Neutrophil (primary cell): ENCODE measurements at regions not wholly inside any gene's neighbourhood (a gene's known extent, or its start where the extent isn't known, plus 50 kb on each side); places are given as distances from the start of the nearest gene placed in this dataset.

Source experiments
- H3K27ac ChIP-seq: fragments of 200-600 bp; sonication (generic); 2 replicates; pipeline ENCODE4 v1.5.1; 2016; ENCODE audit warnings: mild to moderate bottlenecking, moderate library complexity
- H3K27me3 ChIP-seq: fragments of 200-600 bp; sonication (generic); 2 replicates; pipeline ENCODE4 v1.6.0; 2016; ENCODE audit warnings: mild to moderate bottlenecking
- H3K36me3 ChIP-seq: fragments of 200-600 bp; sonication (generic); 2 replicates; pipeline ENCODE4 v1.5.1; 2017
- H3K4me1 ChIP-seq, 2 experiments: fragments of 200-600 bp in 1 of 2; sonication (generic) in 1 of 2; 1 replicate in 1 of 2; 2 replicates in 1 of 2; pipeline versions ENCODE4 v1.5.1 to v1.6.1; 2013 to 2016; ENCODE audit warnings: low read depth in 1 of 2, low read length in 1 of 2, mild to moderate bottlenecking in 1 of 2, moderate library complexity in 1 of 2; ENCODE audit not compliant: control insufficient read depth in 1 of 2, insufficient read depth in 1 of 2
- H3K4me3 ChIP-seq, 2 experiments: fragments of 200-600 bp in 1 of 2; sonication (generic) in 1 of 2; 1 replicate in 1 of 2; 2 replicates in 1 of 2; pipeline ENCODE4 v1.5.1; 2013 to 2016; ENCODE audit warnings: low read depth in 1 of 2, low read length in 1 of 2, mild to moderate bottlenecking in 1 of 2, moderate library complexity in 1 of 2
- H3K9me3 ChIP-seq: fragments of 200-600 bp; sonication (generic); 2 replicates; pipeline ENCODE4 v1.5.1; 2016
- TF ChIP-seq, protein P1 (sequence below): fragments of 200-600 bp; sonication (generic); IDR thresholded peaks from 2 replicates; pipeline ENCODE4 v1.5.1; 2016; ENCODE audit warnings: antibody characterized with exemption

DNA sequence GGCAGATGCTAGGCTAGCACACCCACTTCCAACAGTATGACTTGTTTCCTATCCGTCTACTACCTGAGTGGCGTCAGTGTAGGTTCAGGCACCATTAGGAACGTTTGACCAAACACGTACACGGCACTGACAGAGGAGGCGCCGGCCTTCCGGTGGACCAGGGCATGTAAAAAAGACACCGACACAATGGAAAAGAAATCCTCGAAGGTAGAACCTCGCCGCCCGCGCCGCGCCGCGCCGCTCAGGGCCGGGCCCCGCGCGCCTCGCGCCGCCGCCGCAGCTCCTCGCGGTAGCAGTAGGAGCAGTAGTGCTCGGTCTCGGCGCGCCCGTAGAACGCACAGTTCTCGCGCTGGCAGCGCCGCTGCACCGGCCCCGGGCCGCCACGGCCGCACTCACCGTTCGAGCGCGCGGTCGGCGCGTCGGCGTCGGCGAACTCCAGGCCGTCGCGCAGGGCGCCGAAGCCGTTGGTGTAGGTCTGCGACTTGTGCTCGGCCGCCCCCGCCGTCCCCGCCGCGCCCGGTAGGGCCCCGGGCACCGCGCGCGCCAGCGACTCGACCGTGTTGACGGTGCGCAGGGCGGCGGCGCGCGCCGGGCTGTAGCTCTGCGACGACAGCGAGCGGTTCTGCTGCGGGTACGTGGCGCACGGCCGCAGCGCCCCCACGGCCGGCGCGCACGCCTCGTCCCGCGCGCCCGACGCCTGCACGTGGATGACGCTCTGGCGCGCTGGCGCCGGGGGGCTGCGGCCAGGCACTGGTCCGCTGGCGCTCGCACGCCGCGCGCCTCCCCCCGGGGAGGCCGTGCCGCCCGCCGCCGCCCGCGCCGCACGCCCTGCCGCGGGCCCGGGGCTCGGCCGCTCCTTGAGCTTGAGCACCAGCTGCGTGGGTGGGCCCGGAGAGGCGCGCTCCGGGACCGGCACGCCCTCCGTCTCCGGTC is 156.7 kb downstream of the KLF13 start:
- Histone ChIP-seq H3K36me3 (no peaks in the 10 kb centered on the region), H3K4me1 (peaks cover 0 to 1% of the 10 kb centered on the region in 2 experiments), H3K9me3 (no peaks in the 10 kb centered on the region), H3K27ac (no peak overlapping the region), H3K4me3 (no peak overlapping the region), H3K27me3 (peaks cover 93% of the 10 kb centered on the region)
- TF ChIP-seq, protein P1, sequence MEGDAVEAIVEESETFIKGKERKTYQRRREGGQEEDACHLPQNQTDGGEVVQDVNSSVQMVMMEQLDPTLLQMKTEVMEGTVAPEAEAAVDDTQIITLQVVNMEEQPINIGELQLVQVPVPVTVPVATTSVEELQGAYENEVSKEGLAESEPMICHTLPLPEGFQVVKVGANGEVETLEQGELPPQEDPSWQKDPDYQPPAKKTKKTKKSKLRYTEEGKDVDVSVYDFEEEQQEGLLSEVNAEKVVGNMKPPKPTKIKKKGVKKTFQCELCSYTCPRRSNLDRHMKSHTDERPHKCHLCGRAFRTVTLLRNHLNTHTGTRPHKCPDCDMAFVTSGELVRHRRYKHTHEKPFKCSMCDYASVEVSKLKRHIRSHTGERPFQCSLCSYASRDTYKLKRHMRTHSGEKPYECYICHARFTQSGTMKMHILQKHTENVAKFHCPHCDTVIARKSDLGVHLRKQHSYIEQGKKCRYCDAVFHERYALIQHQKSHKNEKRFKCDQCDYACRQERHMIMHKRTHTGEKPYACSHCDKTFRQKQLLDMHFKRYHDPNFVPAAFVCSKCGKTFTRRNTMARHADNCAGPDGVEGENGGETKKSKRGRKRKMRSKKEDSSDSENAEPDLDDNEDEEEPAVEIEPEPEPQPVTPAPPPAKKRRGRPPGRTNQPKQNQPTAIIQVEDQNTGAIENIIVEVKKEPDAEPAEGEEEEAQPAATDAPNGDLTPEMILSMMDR: no peak

DNA sequence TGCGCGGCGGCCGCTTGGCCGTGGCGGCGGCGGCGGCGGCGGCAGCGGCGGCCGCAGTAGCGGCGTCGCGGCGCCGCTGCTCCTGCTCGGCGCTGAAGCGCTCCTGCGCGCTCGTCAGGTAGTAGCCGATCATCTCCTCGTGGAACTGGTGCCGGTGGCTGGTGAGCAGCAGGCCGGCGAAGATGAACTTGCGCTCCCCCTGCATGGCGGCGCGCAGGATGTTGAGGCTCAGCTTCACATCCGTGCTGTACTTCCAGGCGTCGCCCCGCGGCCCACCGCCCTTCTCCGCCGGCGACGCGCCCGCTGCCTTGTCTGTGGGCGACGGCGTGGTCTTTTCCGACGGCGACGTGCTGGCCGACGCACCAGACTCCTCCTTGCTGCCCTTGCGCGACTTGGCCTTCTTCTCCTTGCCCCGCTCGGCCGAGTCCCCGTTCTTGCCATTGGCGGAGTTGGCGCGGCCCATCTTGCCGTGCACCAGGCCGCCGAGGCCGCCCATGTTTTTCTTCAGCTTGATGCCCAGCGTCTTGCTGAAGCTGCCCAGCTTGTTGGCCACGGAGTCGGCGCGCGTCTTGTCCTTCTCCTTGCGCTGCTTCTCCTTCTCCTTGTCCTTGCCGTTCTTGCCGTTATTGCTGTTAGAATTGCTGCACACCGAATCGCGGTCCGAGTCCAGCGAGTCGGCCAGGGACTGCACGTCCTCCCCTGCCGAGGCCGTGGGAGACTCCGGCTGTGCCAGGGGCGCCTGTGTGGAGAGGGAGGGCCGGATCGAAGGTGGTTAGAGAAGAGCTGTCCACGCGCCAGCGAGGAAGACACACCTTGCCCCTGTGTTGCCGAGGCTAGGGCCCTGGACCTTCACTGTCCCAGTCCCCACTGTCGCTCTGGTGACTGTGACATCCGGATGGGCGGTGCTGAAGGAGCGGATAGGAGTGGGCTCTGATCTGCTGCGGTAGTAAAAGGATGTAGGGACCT is 157.6 kb downstream of the KLF13 start:
- Histone ChIP-seq H3K36me3 (no peaks in the 10 kb centered on the region), H3K27ac (no peak overlapping the region), H3K4me1 (peaks cover 0 to 8% of the 10 kb centered on the region in 2 experiments), H3K27me3 (peaks cover 85% of the 10 kb centered on the region), H3K4me3 (no peak overlapping the region), H3K9me3 (no peaks in the 10 kb centered on the region)
- TF ChIP-seq, protein P1: no peak

DNA sequence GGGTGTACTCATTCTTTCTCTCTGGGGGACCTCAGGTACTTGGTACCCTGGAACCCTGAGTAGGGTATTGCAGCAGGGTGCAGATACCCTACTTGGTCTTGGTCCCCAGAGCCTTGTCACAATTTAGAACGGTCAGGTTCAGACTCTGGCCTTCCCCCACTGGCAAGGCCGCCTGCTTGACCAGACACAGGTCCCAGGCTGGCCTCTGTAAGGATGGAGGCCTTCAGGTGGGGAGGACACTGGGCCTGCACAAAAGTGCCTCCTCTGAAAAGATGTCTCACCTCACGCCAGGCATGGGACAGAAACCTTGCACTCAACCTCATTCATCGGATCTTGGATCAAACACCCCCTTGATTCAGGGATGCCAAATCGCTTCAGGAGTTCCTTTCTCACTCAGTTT is 158.4 kb downstream of the KLF13 start:
- Histone ChIP-seq H3K36me3 (no peaks in the 10 kb centered on the region), H3K27me3 (peaks cover 78% of the 10 kb centered on the region), H3K9me3 (no peaks in the 10 kb centered on the region), H3K27ac (no peak overlapping the region), H3K4me3 (no peak overlapping the region), H3K4me1 (peaks cover 0 to 8% of the 10 kb centered on the region in 2 experiments)
- TF ChIP-seq, protein P1: no peak

DNA sequence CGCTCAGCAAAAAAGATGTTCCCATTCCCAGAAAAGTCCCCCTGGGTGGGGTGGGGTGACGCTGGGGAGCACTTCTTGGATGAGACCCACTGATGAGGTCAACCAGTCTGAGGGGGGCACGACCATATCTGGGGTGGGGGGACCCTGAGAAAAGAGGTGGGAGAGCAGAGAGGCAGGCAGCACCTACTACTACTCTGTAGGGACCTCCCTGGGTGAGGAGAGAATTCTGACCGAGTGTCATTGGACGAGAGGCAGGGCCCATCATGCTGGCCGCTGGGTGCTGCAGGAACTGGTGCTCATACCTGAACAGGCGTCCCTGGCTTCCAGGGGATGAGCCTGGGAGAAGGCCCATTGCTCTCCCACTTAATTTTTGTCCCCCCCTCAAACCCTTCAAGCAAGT is 158.8 kb downstream of the KLF13 start:
- peaks cover 74% of the 10 kb centered on the region for H3K27me3 ChIP-seq
- no peak overlapping the region for H3K4me3 ChIP-seq
- no peaks in the 10 kb centered on the region for H3K9me3 ChIP-seq
- H3K27ac ChIP-seq: no peak overlapping the region
- no peaks in the 10 kb centered on the region for H3K36me3 ChIP-seq
- H3K4me1 ChIP-seq: peaks cover 0 to 8% of the 10 kb centered on the region in 2 experiments
- TF ChIP-seq, protein P1: no peak

DNA sequence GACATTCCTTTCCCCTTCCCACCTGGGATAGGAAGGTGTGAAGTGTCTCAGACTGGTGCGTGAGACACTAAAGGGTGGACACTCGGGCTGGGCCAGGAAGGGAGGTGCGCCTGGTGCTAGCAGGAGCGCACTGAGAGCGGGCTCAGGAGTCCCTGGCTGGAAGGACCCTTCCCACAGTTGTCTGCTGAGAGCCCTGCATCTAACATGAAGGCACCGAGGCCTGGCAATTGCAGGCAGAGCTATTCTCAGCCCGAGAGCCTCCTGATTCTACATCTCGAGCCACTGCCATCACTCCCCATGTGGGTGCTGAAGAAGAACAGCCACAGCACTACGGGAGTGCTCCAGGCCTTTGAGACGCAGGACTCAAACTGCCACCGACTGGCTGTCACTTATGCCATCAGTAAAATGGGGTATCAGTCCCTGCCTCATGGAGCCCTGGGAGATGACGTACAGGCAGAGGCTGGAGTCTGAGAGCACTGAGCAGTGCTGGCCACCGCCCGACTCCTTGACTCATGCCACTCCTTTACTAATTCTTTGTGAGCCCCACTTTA is 159.4 kb downstream of the KLF13 start:
- Histone ChIP-seq H3K27ac (no peak overlapping the region), H3K36me3 (no peaks in the 10 kb centered on the region), H3K4me3 (no peak overlapping the region), H3K4me1 (peaks cover 0 to 8% of the 10 kb centered on the region in 2 experiments), H3K27me3 (peaks cover 68% of the 10 kb centered on the region), H3K9me3 (no peaks in the 10 kb centered on the region)
- TF ChIP-seq, protein P1: no peak
